ENCODE measurements at regions not wholly inside any gene's neighbourhood (a gene's known extent, or its start where the extent isn't known, plus 50 kb on each side); places are given as distances from the start of the nearest gene placed in this dataset.

DNA sequence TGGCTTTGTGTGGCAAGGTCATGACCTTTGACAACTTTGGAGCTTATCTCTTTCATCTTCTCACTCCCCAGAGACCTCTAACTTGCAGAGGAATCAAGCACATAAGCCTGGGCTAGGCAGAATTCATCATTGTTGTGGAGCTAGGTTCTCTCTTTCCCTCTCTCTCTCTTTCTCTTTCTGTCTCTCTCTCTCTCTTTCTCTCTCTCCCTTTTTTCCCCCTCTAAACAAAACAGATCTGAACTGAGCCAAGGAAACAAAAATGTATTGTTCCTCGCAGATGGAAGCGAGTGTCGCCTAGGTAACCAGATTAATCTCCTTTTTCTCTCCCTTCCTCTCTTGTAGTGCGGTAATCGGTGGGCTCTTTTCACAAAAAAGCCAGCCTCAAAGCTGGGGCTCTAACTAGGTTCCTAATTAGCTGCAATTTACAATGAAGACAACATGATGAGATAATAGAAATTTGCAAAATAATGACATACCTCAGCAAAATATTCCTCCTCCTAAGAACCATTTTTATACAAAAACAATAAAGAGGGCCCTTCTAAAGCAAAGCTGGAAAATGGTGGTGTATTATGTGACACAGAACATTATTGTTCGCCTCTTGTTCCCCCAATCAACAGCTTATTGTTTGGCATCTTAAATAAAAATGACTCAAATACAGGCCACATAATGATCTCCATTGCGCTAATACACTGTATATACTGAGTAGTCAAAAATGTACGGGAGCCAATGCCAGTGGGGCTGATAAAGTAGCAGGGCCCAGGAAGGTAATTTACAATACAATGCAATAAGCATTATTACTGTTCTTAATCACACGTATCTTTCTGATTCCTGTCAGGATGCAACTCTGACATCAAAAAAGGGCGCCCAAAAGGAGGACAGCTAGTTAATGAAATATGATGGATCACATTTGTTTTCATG, 65.7 kb upstream of the SOX5 start:
- CTCF ChIA-PET: no interaction called here
- ATAC-seq: no peak
- Mint-ChIP-seq H3K27ac (no peak overlapping the region), H3K9me3 (no peaks in the 10 kb centered on the region), H3K4me1 (ENCODE audit: low read depth) (no peaks in the 10 kb centered on the region), H3K27me3 (no peaks in the 10 kb centered on the region), H3K36me3 (ENCODE audit: low read depth) (no peaks in the 10 kb centered on the region), H3K4me3 (no peak overlapping the region)
- no peak for DNase-seq
- POLR2A ChIA-PET: no interaction called here
- intact Hi-C loops (cut with micrococcal nuclease): no loop called here
- TF ChIP-seq, protein P1, sequence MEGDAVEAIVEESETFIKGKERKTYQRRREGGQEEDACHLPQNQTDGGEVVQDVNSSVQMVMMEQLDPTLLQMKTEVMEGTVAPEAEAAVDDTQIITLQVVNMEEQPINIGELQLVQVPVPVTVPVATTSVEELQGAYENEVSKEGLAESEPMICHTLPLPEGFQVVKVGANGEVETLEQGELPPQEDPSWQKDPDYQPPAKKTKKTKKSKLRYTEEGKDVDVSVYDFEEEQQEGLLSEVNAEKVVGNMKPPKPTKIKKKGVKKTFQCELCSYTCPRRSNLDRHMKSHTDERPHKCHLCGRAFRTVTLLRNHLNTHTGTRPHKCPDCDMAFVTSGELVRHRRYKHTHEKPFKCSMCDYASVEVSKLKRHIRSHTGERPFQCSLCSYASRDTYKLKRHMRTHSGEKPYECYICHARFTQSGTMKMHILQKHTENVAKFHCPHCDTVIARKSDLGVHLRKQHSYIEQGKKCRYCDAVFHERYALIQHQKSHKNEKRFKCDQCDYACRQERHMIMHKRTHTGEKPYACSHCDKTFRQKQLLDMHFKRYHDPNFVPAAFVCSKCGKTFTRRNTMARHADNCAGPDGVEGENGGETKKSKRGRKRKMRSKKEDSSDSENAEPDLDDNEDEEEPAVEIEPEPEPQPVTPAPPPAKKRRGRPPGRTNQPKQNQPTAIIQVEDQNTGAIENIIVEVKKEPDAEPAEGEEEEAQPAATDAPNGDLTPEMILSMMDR (IDR thresholded peaks at IDR 0.05): no peak

DNA sequence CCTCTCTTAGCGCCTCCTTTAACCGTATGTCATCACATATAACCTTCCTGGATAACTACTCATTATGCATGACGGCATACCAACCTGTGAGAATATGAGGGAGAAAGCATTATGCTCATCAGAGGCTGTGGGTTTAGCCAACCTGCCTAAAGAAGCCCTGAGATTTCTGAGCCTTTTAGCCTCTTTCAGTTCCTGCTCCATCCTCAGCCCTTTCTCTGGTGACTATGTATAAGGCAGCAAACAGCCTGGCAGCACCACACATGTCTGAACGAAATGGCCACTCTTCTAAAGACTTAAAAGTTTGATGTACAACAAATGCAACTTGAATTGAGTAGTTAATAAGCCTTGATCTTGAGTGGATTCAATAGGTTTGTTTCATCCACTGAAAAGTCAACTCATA, 64.8 kb upstream of the SOX5 start:
- Mint-ChIP-seq H3K27me3 (no peaks in the 10 kb centered on the region), H3K4me1 (ENCODE audit: low read depth) (no peaks in the 10 kb centered on the region), H3K27ac (no peak overlapping the region), H3K4me3 (no peak overlapping the region), H3K36me3 (ENCODE audit: low read depth) (no peaks in the 10 kb centered on the region), H3K9me3 (no peaks in the 10 kb centered on the region)
- CTCF ChIA-PET: no interaction called here
- POLR2A ChIA-PET: no interaction called here
- ATAC-seq: no peak
- TF ChIP-seq, protein P1 (IDR thresholded peaks at IDR 0.05): no peak
- DNase-seq: no peak
- intact Hi-C loops (cut with micrococcal nuclease): no loop called here

DNA sequence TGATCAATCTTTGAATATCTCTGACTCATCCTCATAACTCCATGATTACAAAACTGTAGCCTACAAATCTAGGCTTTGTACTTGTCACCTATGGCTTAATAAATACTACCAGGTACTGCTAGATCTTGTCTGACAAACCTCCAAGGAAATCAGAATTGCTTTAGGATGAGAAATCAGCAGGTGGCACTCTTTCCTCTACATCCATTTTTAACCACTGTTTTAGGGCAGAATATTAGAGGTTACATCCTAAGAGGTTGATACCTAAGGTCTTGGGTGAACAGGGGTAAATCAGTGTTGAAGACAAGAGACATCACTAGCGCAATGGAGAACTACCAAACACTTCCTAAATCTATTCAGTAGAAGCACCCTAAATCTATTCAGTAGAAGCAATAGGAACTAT, 63.1 kb upstream of the SOX5 start:
- TF ChIP-seq, protein P1 (IDR thresholded peaks at IDR 0.05): no peak
- DNase-seq (no peak), ATAC-seq (no peak)
- Mint-ChIP-seq H3K36me3 (ENCODE audit: low read depth) (no peaks in the 10 kb centered on the region), H3K4me3 (no peak overlapping the region), H3K4me1 (ENCODE audit: low read depth) (no peaks in the 10 kb centered on the region), H3K9me3 (no peaks in the 10 kb centered on the region), H3K27me3 (no peaks in the 10 kb centered on the region), H3K27ac (no peak overlapping the region)
- ChIA-PET POLR2A (no interaction called here), CTCF (no interaction called here)
- intact Hi-C loops (cut with micrococcal nuclease): no loop called here

DNA sequence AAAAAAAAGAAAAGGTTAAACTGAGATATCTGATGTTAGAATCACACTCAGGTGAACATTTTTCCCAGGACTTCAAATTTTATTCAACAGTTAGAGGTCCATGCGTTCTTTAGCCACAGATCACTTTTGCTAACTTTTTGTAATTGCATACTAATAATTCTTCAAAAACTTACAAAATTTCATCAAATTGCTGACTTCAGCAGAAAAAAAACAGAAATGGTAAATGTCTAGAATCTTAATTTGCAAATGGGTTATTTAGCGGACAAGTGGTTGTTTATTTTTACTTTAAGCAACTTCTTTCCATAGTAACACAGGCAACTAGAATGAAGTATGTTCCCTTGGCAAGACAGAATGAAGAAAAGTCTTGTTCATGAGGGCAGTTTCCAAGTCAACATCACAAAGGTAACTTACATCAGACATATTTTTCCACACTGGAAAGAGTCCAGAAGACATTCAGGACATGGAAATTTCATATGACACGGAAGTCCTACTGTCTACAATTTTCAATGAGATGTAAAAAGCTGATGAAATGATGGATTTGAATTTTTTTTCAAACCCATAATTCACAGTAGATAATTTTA, 62.5 kb upstream of the SOX5 start:
- no peaks in the 10 kb centered on the region for H3K27me3 Mint-ChIP-seq
- ChIA-PET POLR2A (no interaction called here), CTCF (no interaction called here)
- H3K4me1 Mint-ChIP-seq (ENCODE audit: low read depth): no peaks in the 10 kb centered on the region
- DNase-seq (no peak), ATAC-seq (no peak)
- H3K36me3 Mint-ChIP-seq (ENCODE audit: low read depth): no peaks in the 10 kb centered on the region
- TF ChIP-seq, protein P1 (IDR thresholded peaks at IDR 0.05): no peak
- intact Hi-C loops (cut with micrococcal nuclease): no loop called here
- no peak overlapping the region for H3K4me3 Mint-ChIP-seq
- no peaks in the 10 kb centered on the region for H3K9me3 Mint-ChIP-seq
- H3K27ac Mint-ChIP-seq: no peak overlapping the region

DNA sequence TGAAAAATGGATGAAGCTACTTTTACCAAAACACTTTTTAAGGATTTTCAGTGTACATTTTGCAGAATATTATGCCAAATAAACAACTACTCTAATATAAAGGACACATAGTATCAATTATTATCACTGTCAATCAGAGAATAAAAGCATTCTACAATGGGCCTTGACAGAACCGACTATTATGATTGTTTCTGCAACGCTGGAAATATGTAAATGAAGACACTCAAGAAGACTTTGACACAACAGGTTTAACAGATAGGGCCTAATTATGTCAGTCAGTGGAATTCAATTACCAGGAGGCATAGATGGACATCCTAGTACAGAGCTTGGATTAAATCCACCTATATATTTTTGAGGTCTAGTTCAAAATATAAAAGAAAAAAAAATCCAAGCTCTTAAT, 58.7 kb upstream of the SOX5 start:
- H3K27ac Mint-ChIP-seq: no peak overlapping the region
- POLR2A ChIA-PET: no interaction called here
- no peaks in the 10 kb centered on the region for H3K27me3 Mint-ChIP-seq
- no peaks in the 10 kb centered on the region for H3K36me3 Mint-ChIP-seq (ENCODE audit: low read depth)
- H3K9me3 Mint-ChIP-seq: peaks cover 3% of the 10 kb centered on the region
- no peaks in the 10 kb centered on the region for H3K4me1 Mint-ChIP-seq (ENCODE audit: low read depth)
- TF ChIP-seq, protein P1 (IDR thresholded peaks at IDR 0.05): no peak
- H3K4me3 Mint-ChIP-seq: no peak overlapping the region
- intact Hi-C loops (cut with micrococcal nuclease): no loop called here
- DNase-seq (no peak), ATAC-seq (no peak)
- CTCF ChIA-PET: no interaction called here
